H1 (cell line): ENCODE measurements at regions not wholly inside any gene's neighbourhood (a gene's known extent, or its start where the extent isn't known, plus 50 kb on each side); places are given as distances from the start of the nearest gene placed in this dataset.

Experiments used
- CTCF ChIA-PET: fragments of 300-600 bp; sonication (Branson Sonifier 250); formaldehyde crosslinking; loops from one replicate; lab custom pipeline; 2021; ENCODE audit not compliant: partially characterized antibody; lab: Charles Lee
- POLR2A ChIA-PET: fragments of 300-600 bp; sonication (Branson Sonifier 250); formaldehyde crosslinking; loops from one replicate; lab custom pipeline; 2021; ENCODE audit warnings: inconsistent platforms; ENCODE audit not compliant: partially characterized antibody; lab: Charles Lee
- DNase-seq, 2 experiments: peaks; one replicate each; pipeline versions ENCODE4 v3.0.0 to v3.0.0-alpha.2; 2010 to 2022; ENCODE audit warnings: low spot score in 2 of 2, low read depth in 1 of 2, mixed read lengths in 1 of 2
- FAIRE-seq: peaks from 2 replicates; lab custom pipeline; 2011; peaks lifted over from hg19 to GRCh38; lab: Jason Lieb, UNC
- H2AFZ ChIP-seq: 2 replicates; pipeline ENCODE4 v1.8.1; 2012; ENCODE audit warnings: low read length, inconsistent platforms
- H2AK5ac ChIP-seq: 2 replicates; pipeline ENCODE4 v1.6.1; 2013; ENCODE audit warnings: low read depth, low read length
- H2BK120ac ChIP-seq: replicated peaks from 2 replicates; pipeline ENCODE3; 2013; ENCODE audit warnings: low read depth, low read length, inconsistent platforms
- H2BK12ac ChIP-seq: 2 replicates; pipeline ENCODE4 v1.6.1; 2013; ENCODE audit warnings: low read depth, low read length
- H2BK15ac ChIP-seq: 2 replicates; pipeline ENCODE4 v1.6.1; 2013; ENCODE audit warnings: low read length
- H2BK20ac ChIP-seq: 2 replicates; pipeline ENCODE4 v1.6.1; 2013; ENCODE audit warnings: low read length
- H2BK5ac ChIP-seq: 2 replicates; pipeline ENCODE4 v1.6.1; 2013; ENCODE audit warnings: low read depth, low read length
- H3K14ac ChIP-seq: 2 replicates; pipeline ENCODE4 v1.6.1; 2013; ENCODE audit warnings: inconsistent platforms; ENCODE audit not compliant: insufficient read length
- H3K18ac ChIP-seq: 2 replicates; pipeline ENCODE4 v1.6.1; 2013; ENCODE audit warnings: low read length; ENCODE audit errors: extremely low read depth
- H3K23ac ChIP-seq: 2 replicates; pipeline ENCODE4 v1.6.1; 2013; ENCODE audit warnings: inconsistent platforms; ENCODE audit not compliant: insufficient read length
- H3K23me2 ChIP-seq: 2 replicates; pipeline ENCODE4 v1.6.1; 2013; ENCODE audit warnings: low read depth, low read length
- H3K27ac ChIP-seq: 2 replicates; pipeline ENCODE4 v1.6.1; 2011; ENCODE audit warnings: low read depth, low read length, inconsistent platforms
- H3K27me3 ChIP-seq, 4 experiments: replicated peaks in 1 of 4; 1 replicate in 1 of 4; 2 replicates in 3 of 4; pipeline versions ENCODE4 v1.6.1 to v1.8.1; 2011 to 2013; ENCODE audit warnings: low read length in 3 of 4, mild to moderate bottlenecking in 3 of 4, inconsistent platforms in 2 of 4, mixed read lengths in 2 of 4, moderate library complexity in 1 of 4; ENCODE audit not compliant: control insufficient read depth in 3 of 4, insufficient read depth in 3 of 4; ENCODE audit errors: extremely low read depth in 1 of 4
- H3K36me3 ChIP-seq, 4 experiments: 2 replicates each; pipeline versions ENCODE4 v1.6.1 to v1.8.1; 2011 to 2013; ENCODE audit warnings: mild to moderate bottlenecking in 4 of 4, low read length in 3 of 4, moderate library complexity in 2 of 4, control low read depth in 1 of 4, inconsistent platforms in 1 of 4; ENCODE audit not compliant: insufficient read depth in 4 of 4, control insufficient read depth in 2 of 4
- H3K4ac ChIP-seq: replicated peaks from 2 replicates; pipeline ENCODE3; 2013; ENCODE audit warnings: low read length, low read depth, mixed read lengths, inconsistent platforms; ENCODE audit not compliant: insufficient read length
- H3K4me1 ChIP-seq, 4 experiments: replicated peaks in 1 of 4; 1 replicate in 1 of 4; 2 replicates in 3 of 4; pipeline versions ENCODE4 v1.6.1 to v1.8.1; 2011 to 2013; ENCODE audit warnings: low read length in 3 of 4, inconsistent platforms in 2 of 4, mixed read lengths in 1 of 4; ENCODE audit not compliant: insufficient read depth in 4 of 4, control insufficient read depth in 3 of 4
- H3K4me2 ChIP-seq, 2 experiments: 2 replicates each; pipeline versions ENCODE4 v1.6.1 to v1.8.1; 2011 to 2013; ENCODE audit warnings: low read depth in 2 of 2, low read length in 2 of 2, control low read depth in 1 of 2, inconsistent platforms in 1 of 2, mild to moderate bottlenecking in 1 of 2; ENCODE audit not compliant: insufficient read depth in 1 of 2
- H3K4me3 ChIP-seq, 4 experiments: fragments of 200-600, 300-600 bp in 1 of 4; sonication (generic), shearing (Covaris generic), sonication (Bioruptor Twin) in 1 of 4; 2 replicates each; pipeline versions ENCODE4 v1.5.1 to v1.8.1; 2011 to 2016; ENCODE audit warnings: low read length in 4 of 4, low read depth in 3 of 4, control low read depth in 2 of 4, inconsistent platforms in 2 of 4, mild to moderate bottlenecking in 2 of 4, mixed read lengths in 1 of 4, moderate library complexity in 1 of 4; ENCODE audit not compliant: insufficient read depth in 2 of 4; ENCODE audit errors: extremely low read depth in 1 of 4
- H3K56ac ChIP-seq: replicated peaks from 2 replicates; pipeline ENCODE3; 2013; ENCODE audit warnings: low read depth, mild to moderate bottlenecking, mixed read lengths, low read length, inconsistent platforms; ENCODE audit not compliant: insufficient read length
- H3K79me1 ChIP-seq: 2 replicates; pipeline ENCODE4 v1.6.1; 2013; ENCODE audit warnings: low read depth, low read length, control low read depth
- H3K79me2 ChIP-seq, 2 experiments: 2 replicates each; pipeline versions ENCODE4 v1.6.1 to v1.8.1; 2012 to 2013; ENCODE audit warnings: low read length in 2 of 2, mild to moderate bottlenecking in 2 of 2, inconsistent platforms in 1 of 2; ENCODE audit not compliant: insufficient read depth in 2 of 2, control insufficient read depth in 1 of 2
- H3K9ac ChIP-seq, 4 experiments: replicated peaks in 1 of 4; 1 replicate in 1 of 4; 2 replicates in 3 of 4; pipeline versions ENCODE4 v1.6.1 to v1.8.1; 2011 to 2013; ENCODE audit warnings: low read depth in 3 of 4, low read length in 3 of 4, control low read depth in 2 of 4, mild to moderate bottlenecking in 2 of 4, moderate library complexity in 2 of 4, inconsistent platforms in 1 of 4; ENCODE audit errors: extremely low read depth in 1 of 4
- H3K9me3 ChIP-seq, 2 experiments: 2 replicates each; pipeline versions ENCODE4 v1.6.1 to v1.8.1; 2012 to 2013; ENCODE audit warnings: mild to moderate bottlenecking in 2 of 2, moderate library complexity in 2 of 2, control low read depth in 1 of 2, inconsistent platforms in 1 of 2, low read depth in 1 of 2, low read length in 1 of 2, mixed read lengths in 1 of 2; ENCODE audit not compliant: insufficient read depth in 2 of 2
- H4K20me1 ChIP-seq, 2 experiments: replicated peaks in 1 of 2; 2 replicates each; pipeline versions ENCODE3 to v1.8.1; 2011 to 2013; ENCODE audit warnings: inconsistent platforms in 2 of 2, low read length in 2 of 2, mild to moderate bottlenecking in 1 of 2; ENCODE audit not compliant: insufficient read depth in 2 of 2, control insufficient read depth in 1 of 2
- H4K5ac ChIP-seq: 2 replicates; pipeline ENCODE4 v1.6.1; 2013; ENCODE audit warnings: low read length, low read depth, mixed read lengths, inconsistent platforms; ENCODE audit not compliant: insufficient read length
- H4K8ac ChIP-seq: 2 replicates; pipeline ENCODE4 v1.8.0; 2013; ENCODE audit warnings: mild to moderate bottlenecking, moderate library complexity, low read length, inconsistent platforms; ENCODE audit not compliant: insufficient read depth; ENCODE audit errors: extremely low read depth
- H4K91ac ChIP-seq: replicated peaks from 2 replicates; pipeline ENCODE3; 2013; ENCODE audit warnings: low read length, mixed read lengths, inconsistent platforms; ENCODE audit not compliant: insufficient read length
- ASH2L ChIP-seq: fragments of 200-600, 300-600 bp; sonication (generic); IDR thresholded peaks from one replicate; pipeline ENCODE4 v1.7.1; 2017; ENCODE audit warnings: low read length
- ATF3 ChIP-seq: IDR thresholded peaks from 2 replicates; pipeline ENCODE4 v1.6.1; 2011; ENCODE audit warnings: low read depth, mild to moderate bottlenecking, low read length; ENCODE audit not compliant: insufficient read depth
- BACH1 ChIP-seq: IDR thresholded peaks from 2 replicates; pipeline ENCODE4 v1.6.1; 2012; ENCODE audit warnings: low read length, improper control_type of control experiment
- E2F6 ChIP-seq: IDR thresholded peaks from 2 replicates; pipeline ENCODE4 v1.6.1; 2012; ENCODE audit warnings: inconsistent platforms
- HDAC2 ChIP-seq, 2 experiments: fragments of 300-600 bp in 1 of 2; sonication (generic) in 1 of 2; IDR thresholded peaks; 2 replicates each; pipeline ENCODE4 v1.6.1; 2011 to 2012; ENCODE audit warnings: low read depth in 2 of 2, low read length in 2 of 2, mild to moderate bottlenecking in 2 of 2, moderate library complexity in 2 of 2, borderline replicate concordance in 1 of 2, inconsistent platforms in 1 of 2
- JUN ChIP-seq: IDR thresholded peaks from 2 replicates; pipeline ENCODE4 v1.6.1; 2011; ENCODE audit warnings: low read depth, mild to moderate bottlenecking, improper control_type of control experiment, low read length
- JUND ChIP-seq: IDR thresholded peaks from 2 replicates; pipeline ENCODE4 v1.6.1; 2011; ENCODE audit warnings: mild to moderate bottlenecking, improper control_type of control experiment, low read length
- KDM5A ChIP-seq: fragments of 200-600 bp; IDR thresholded peaks from 2 replicates; pipeline ENCODE4 v1.7.1; 2012; ENCODE audit warnings: mild to moderate bottlenecking, low read length, inconsistent platforms, mixed read lengths
- MAFK ChIP-seq: IDR thresholded peaks from 2 replicates; pipeline ENCODE4 v1.6.1; 2012; ENCODE audit warnings: low read depth, mild to moderate bottlenecking, improper control_type of control experiment, low read length
- NRF1 ChIP-seq: IDR thresholded peaks from 2 replicates; pipeline ENCODE4 v1.6.1; 2011; ENCODE audit warnings: mild to moderate bottlenecking, low read depth, low read length, improper control_type of control experiment
- POLR2A ChIP-seq, 2 experiments: IDR thresholded peaks; 1 replicate in 1 of 2; 2 replicates in 1 of 2; pipeline ENCODE4 v1.6.1; 2011; ENCODE audit warnings: low read depth in 2 of 2, low read length in 2 of 2, mild to moderate bottlenecking in 2 of 2; ENCODE audit errors: control extremely low read depth in 1 of 2
- TAF1 ChIP-seq: IDR thresholded peaks from 2 replicates; pipeline ENCODE4 v1.6.1; 2011; ENCODE audit warnings: mild to moderate bottlenecking, low read depth, low read length
- TBP ChIP-seq: IDR thresholded peaks from 2 replicates; pipeline ENCODE4 v1.6.1; 2011; ENCODE audit warnings: low read depth, low read length, improper control_type of control experiment
- TCF12 ChIP-seq: IDR thresholded peaks from 2 replicates; pipeline ENCODE4 v1.6.1; 2011; ENCODE audit warnings: low read depth, mild to moderate bottlenecking, low read length
- ZNF274 ChIP-seq: IDR thresholded peaks from 2 replicates; pipeline ENCODE4 v1.7.0; 2012; ENCODE audit warnings: low read length, borderline replicate concordance; ENCODE audit errors: extremely low read depth
- WGBS, 2 experiments: shearing (Covaris generic) in 1 of 2; methylation state at CpG; one replicate each; pipeline versions ENCODE4 v1.1.6 to v1.1.7; 2013 to 2015; ENCODE audit warnings: low lambda C conversion rate in 2 of 2, mixed read lengths in 2 of 2, inconsistent platforms in 1 of 2, low coverage in 1 of 2, missing lambda C conversion rate in 1 of 2; ENCODE audit not compliant: insufficient replicate concordance in 2 of 2, insufficient coverage in 1 of 2, insufficient read length in 1 of 2; ENCODE audit errors: extremely low coverage in 1 of 2, missing lambda C conversion rate in 1 of 2; 5-methylcytosine and 5-hydroxymethylcytosine counted together

- ChIA-PET CTCF (no interaction called here), POLR2A (no interaction called here)
- no peaks in the 10 kb centered on the region for H3K4me1 ChIP-seq
- H3K79me1 ChIP-seq, result no peaks in the 10 kb centered on the region
- H3K4ac ChIP-seq, result no peak overlapping the region
- no peaks in the 10 kb centered on the region for H4K20me1 ChIP-seq
- DNase-seq, result no peak
- H2BK15ac ChIP-seq, result no peak overlapping the region
- no peak overlapping the region for H2BK120ac ChIP-seq
- no peak overlapping the region for H2AK5ac ChIP-seq
- H3K27me3 ChIP-seq, result no peaks in the 10 kb centered on the region
- no peaks in the 10 kb centered on the region for H3K23me2 ChIP-seq
- WGBS, 2 experiments, result 90% methylated on average over 3 of the region's 3 CpGs; no CpG with 5 or more reads in 1 of the 2 experiments
- H3K14ac ChIP-seq, result no peak overlapping the region
- no peak overlapping the region for H3K23ac ChIP-seq
- no peaks in the 10 kb centered on the region for H3K36me3 ChIP-seq
- no peak overlapping the region for H4K91ac ChIP-seq
- H3K56ac ChIP-seq, result no peak overlapping the region
- no peak overlapping the region for H2BK12ac ChIP-seq
- H4K8ac ChIP-seq, result no peak overlapping the region
- H3K4me2 ChIP-seq, result no peak overlapping the region
- H2AFZ ChIP-seq, result no peak overlapping the region
- no peak overlapping the region for H4K5ac ChIP-seq
- H2BK5ac ChIP-seq, result no peak overlapping the region
- H3K9ac ChIP-seq, result no peak overlapping the region
- no peak for FAIRE-seq
- H2BK20ac ChIP-seq, result no peak overlapping the region
- H3K27ac ChIP-seq, result no peak overlapping the region
- no peak overlapping the region for H3K4me3 ChIP-seq
- no peaks in the 10 kb centered on the region for H3K79me2 ChIP-seq
- no peak overlapping the region for H3K18ac ChIP-seq
- no peaks in the 10 kb centered on the region for H3K9me3 ChIP-seq
- no peak for TF ChIP-seq JUND
- TF ChIP-seq MAFK, result no peak
- TF ChIP-seq ASH2L, result no peak
- TF ChIP-seq BACH1, result no peak
- no peak for TF ChIP-seq POLR2A (IDR thresholded peaks at IDR 0.05; ENCODE audit: control extremely low read depth in 1 of 2, low read depth in 2 of 2, low read length in 2 of 2)
- TF ChIP-seq ATF3, result no peak
- TF ChIP-seq HDAC2 (IDR thresholded peaks at IDR 0.05; ENCODE audit: borderline replicate concordance in 1 of 2, low read depth in 2 of 2, low read length in 2 of 2), result no peak
- TF ChIP-seq NRF1, result no peak
- TF ChIP-seq JUN, result no peak
- no peak for TF ChIP-seq ZNF274
- TF ChIP-seq TCF12, result no peak
- TF ChIP-seq TAF1, result no peak
- TF ChIP-seq TBP, result no peak
- TF ChIP-seq E2F6, result no peak
- no peak for TF ChIP-seq KDM5A
Observed at GRCh38 chrX:8939322-8939721, 94.6 kb downstream of the FAM9B start.
